A549 (cell line): ENCODE measurements at regions not wholly inside any gene's neighbourhood (a gene's known extent, or its start where the extent isn't known, plus 50 kb on each side); places are given as distances from the start of the nearest gene placed in this dataset.

Source experiments
- ATAC-seq, 2 experiments: fragments of 200-7000 bp in 1 of 2; fragments of >200 bp in 1 of 2; cut with Nextera tagmentation in 1 of 2; cut with Tn5 transposase in 1 of 2; 3 replicates each; pipeline versions ENCODE4 v1.8.0 to v1.9.1; 2018 to 2020; ENCODE audit warnings: mild to moderate bottlenecking in 1 of 2, moderate library complexity in 1 of 2
- CTCF ChIA-PET: fragments of 300-600 bp; sonication (Branson Sonifier 250); formaldehyde crosslinking; extraction: SDS; loops from one replicate; lab custom pipeline; 2021; ENCODE audit warnings: antibody characterized with exemption, inconsistent platforms; lab: Yijun Ruan, JAX
- POLR2A ChIA-PET: fragments of 350-600 bp; formaldehyde crosslinking; extraction: SDS; loops from one replicate; lab custom pipeline; 2021; ENCODE audit warnings: antibody characterized with exemption, inconsistent platforms; lab: Yijun Ruan, JAX
- DNase-seq, 2 experiments: peaks; one replicate each; pipeline versions ENCODE4 v3.0.0 to v3.0.0-alpha.2; 2011 to 2016; ENCODE audit warnings: low read depth in 1 of 2, low spot score in 1 of 2
- FAIRE-seq: peaks from 2 replicates; lab custom pipeline; 2011; peaks lifted over from hg19 to GRCh38; lab: Jason Lieb, UNC
- H3K27ac ChIP-seq, 2 experiments: fragments of >200 bp; sonication (Bioruptor Twin); formaldehyde crosslinking; 3 replicates each; pipeline ENCODE4 v1.5.1; 2016 to 2017
- H3K4me1 ChIP-seq: fragments of >200 bp; sonication (Bioruptor Twin); formaldehyde crosslinking; 3 replicates; pipeline ENCODE4 v1.6.1; 2016
- H3K4me2 ChIP-seq: fragments of >200 bp; sonication (Bioruptor Twin); formaldehyde crosslinking; 3 replicates; pipeline ENCODE4 v1.6.1; 2016
- H3K4me3 ChIP-seq: fragments of >200 bp; sonication (Bioruptor Twin); formaldehyde crosslinking; 3 replicates; pipeline ENCODE4 v1.5.1; 2016
- H3K9me3 ChIP-seq: fragments of >200 bp; sonication (Bioruptor Twin); formaldehyde crosslinking; 3 replicates; pipeline ENCODE4 v1.6.1; 2016
- BHLHE40 ChIP-seq: IDR thresholded peaks from 2 replicates; pipeline ENCODE4 v1.6.1; 2012; ENCODE audit warnings: low read depth, low read length, inconsistent platforms
- CBX8 ChIP-seq: fragments of 200-600 bp; sonication (generic); IDR thresholded peaks from 2 replicates; pipeline ENCODE4 v1.6.1; 2016
- CHD2 ChIP-seq: fragments of 150-350 bp; IDR thresholded peaks from 2 replicates; pipeline ENCODE4 v1.6.1; 2014; ENCODE audit warnings: low read length; ENCODE audit not compliant: partially characterized antibody
- EHF ChIP-seq: fragments of 250-450 bp; sonication (Bioruptor Pico); IDR thresholded peaks from 2 replicates; pipeline ENCODE4 v1.5.0; 2020; ENCODE audit warnings: mild to moderate bottlenecking
- FOSL2 ChIP-seq, 2 experiments: fragments of 450-650 bp in 1 of 2; fragments of >200 bp in 1 of 2; sonication (Bioruptor Twin) in 1 of 2; formaldehyde crosslinking; IDR thresholded peaks; 2 replicates each; pipeline versions ENCODE4 v1.5.0 to v1.6.1; 2016 to 2020; ENCODE audit warnings: mild to moderate bottlenecking in 1 of 2, moderate library complexity in 1 of 2
- FOXS1 ChIP-seq: fragments of 250-450 bp; sonication (Bioruptor Pico); IDR thresholded peaks from 2 replicates; pipeline ENCODE4 v1.5.0; 2020; ENCODE audit warnings: mild to moderate bottlenecking, moderate library complexity
- HDAC2 ChIP-seq: fragments of 200-600 bp; sonication (generic); IDR thresholded peaks from 2 replicates; pipeline ENCODE4 v1.6.1; 2016
- HES2 ChIP-seq: fragments of >200 bp; sonication (Bioruptor Twin); formaldehyde crosslinking; IDR thresholded peaks from 2 replicates; pipeline ENCODE4 v1.6.1; 2016
- HOXB13 ChIP-seq: fragments of 250-450 bp; sonication (Bioruptor Pico); IDR thresholded peaks from 2 replicates; pipeline ENCODE4 v1.5.0; 2020; ENCODE audit warnings: low read depth, mild to moderate bottlenecking, moderate library complexity
- HOXB5 ChIP-seq: fragments of 250-450 bp; sonication (Bioruptor Pico); IDR thresholded peaks from 2 replicates; pipeline ENCODE4 v1.5.0; 2020; ENCODE audit warnings: mild to moderate bottlenecking, moderate library complexity
- KDM5A ChIP-seq: fragments of 200-600 bp; sonication (generic); IDR thresholded peaks from 2 replicates; pipeline ENCODE4 v1.6.1; 2016; ENCODE audit warnings: antibody characterized with exemption, mild to moderate bottlenecking
- MAZ ChIP-seq: fragments of 150-350 bp; IDR thresholded peaks from 2 replicates; pipeline ENCODE4 v1.6.1; 2014; ENCODE audit warnings: antibody characterized with exemption, low read depth, low read length, borderline replicate concordance
- MYC ChIP-seq: IDR thresholded peaks from 2 replicates; pipeline ENCODE4 v1.6.1; 2012; ENCODE audit warnings: mild to moderate bottlenecking, inconsistent platforms, low read length, improper control_type of control experiment, borderline replicate concordance
- NPAS2 ChIP-seq: fragments of 250-450 bp; sonication (Bioruptor Pico); IDR thresholded peaks from 2 replicates; pipeline ENCODE4 v1.8.0; 2022; ENCODE audit warnings: mild to moderate bottlenecking, moderate library complexity, borderline replicate concordance
- NR3C1 ChIP-seq: fragments of >200 bp; sonication (Bioruptor Twin); formaldehyde crosslinking; IDR thresholded peaks from 3 replicates; pipeline ENCODE4 v1.6.1; 2017
- RCOR1 ChIP-seq: fragments of 150-350 bp; IDR thresholded peaks from 2 replicates; pipeline ENCODE4 v1.6.1; 2014; ENCODE audit warnings: antibody characterized with exemption, low read length, low read depth
- RNF2 ChIP-seq: fragments of 200-600 bp; sonication (generic); IDR thresholded peaks from 2 replicates; pipeline ENCODE4 v1.6.1; 2016; ENCODE audit warnings: low read depth, mild to moderate bottlenecking, antibody characterized with exemption, moderate library complexity, borderline replicate concordance
- SMC3 ChIP-seq: fragments of >200 bp; sonication (Bioruptor Twin); formaldehyde crosslinking; IDR thresholded peaks from 3 replicates; pipeline ENCODE4 v1.6.1; 2018; ENCODE audit warnings: inconsistent platforms
- SREBF2 ChIP-seq: fragments of 450-650 bp; IDR thresholded peaks from 2 replicates; pipeline ENCODE4 v1.6.1; 2014; ENCODE audit warnings: mild to moderate bottlenecking, moderate library complexity
- ZFP36 ChIP-seq: fragments of 450-650 bp; IDR thresholded peaks from 2 replicates; pipeline ENCODE4 v1.6.1; 2014; ENCODE audit warnings: borderline replicate concordance; ENCODE audit not compliant: partially characterized antibody
- ZNF302 ChIP-seq: fragments of 250-450 bp; sonication (Bioruptor Pico); IDR thresholded peaks from 2 replicates; pipeline ENCODE4 v1.9.0; 2021; ENCODE audit warnings: inconsistent platforms, mild to moderate bottlenecking, moderate library complexity
- WGBS: methylation state at CpG from one replicate; pipeline ENCODE4 v1.1.6; 2017; ENCODE audit errors: missing lambda C conversion rate; 5-methylcytosine and 5-hydroxymethylcytosine counted together
- TF ChIP-seq, protein P1 (sequence below): fragments of >200 bp; sonication (Bioruptor Twin); formaldehyde crosslinking; IDR thresholded peaks from 3 replicates; pipeline ENCODE4 v1.6.1; 2016
- TF ChIP-seq, protein P2 (sequence below): fragments of 200-600 bp; sonication (generic); IDR thresholded peaks from 2 replicates; pipeline ENCODE4 v1.6.1; 2016; ENCODE audit warnings: antibody characterized with exemption, mild to moderate bottlenecking, moderate library complexity

DNA sequence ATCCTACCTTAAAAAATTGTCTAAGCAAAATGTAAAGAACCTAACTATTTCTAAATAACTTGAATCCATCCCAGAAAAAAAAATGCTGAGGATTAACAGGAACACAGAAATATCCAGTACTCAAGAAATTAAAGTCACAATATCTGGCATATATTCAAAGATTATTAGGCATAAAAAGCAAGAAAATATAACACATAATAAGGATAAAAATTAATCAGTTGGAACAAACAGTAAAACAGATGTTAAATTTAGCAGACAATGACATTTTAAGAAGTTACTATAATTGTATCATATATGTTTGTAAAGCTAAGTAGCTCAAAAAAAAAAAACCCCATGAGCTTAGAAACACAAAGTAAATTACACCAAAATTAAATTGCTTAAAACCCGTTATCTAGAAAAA is 427.4 kb upstream of the GYPC start (continued):
- TF ChIP-seq HES2 (no peak), SREBF2 (no peak), HOXB5 (CRISPR knock-in tag) (no peak)

GRCh38 chr2:126238251-126238650 is 417.7 kb upstream of the GYPC start:
- POLR2A ChIA-PET, result no interaction called here
- no peak overlapping the region for H3K27ac ChIP-seq
- FAIRE-seq, result no peak
- TF ChIP-seq, protein P1, sequence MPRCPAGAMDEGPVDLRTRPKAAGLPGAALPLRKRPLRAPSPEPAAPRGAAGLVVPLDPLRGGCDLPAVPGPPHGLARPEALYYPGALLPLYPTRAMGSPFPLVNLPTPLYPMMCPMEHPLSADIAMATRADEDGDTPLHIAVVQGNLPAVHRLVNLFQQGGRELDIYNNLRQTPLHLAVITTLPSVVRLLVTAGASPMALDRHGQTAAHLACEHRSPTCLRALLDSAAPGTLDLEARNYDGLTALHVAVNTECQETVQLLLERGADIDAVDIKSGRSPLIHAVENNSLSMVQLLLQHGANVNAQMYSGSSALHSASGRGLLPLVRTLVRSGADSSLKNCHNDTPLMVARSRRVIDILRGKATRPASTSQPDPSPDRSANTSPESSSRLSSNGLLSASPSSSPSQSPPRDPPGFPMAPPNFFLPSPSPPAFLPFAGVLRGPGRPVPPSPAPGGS, result no peak
- no peak for TF ChIP-seq ZFP36
- no peak for TF ChIP-seq BHLHE40
- TF ChIP-seq NR3C1, result no peak
- no peak for TF ChIP-seq EHF (CRISPR knock-in tag)
- no peak for TF ChIP-seq FOXS1 (CRISPR knock-in tag)
- TF ChIP-seq CHD2, result no peak
- no peak for TF ChIP-seq ZNF302 (CRISPR knock-in tag)
- TF ChIP-seq CBX8, result no peak
- TF ChIP-seq, protein P2, sequence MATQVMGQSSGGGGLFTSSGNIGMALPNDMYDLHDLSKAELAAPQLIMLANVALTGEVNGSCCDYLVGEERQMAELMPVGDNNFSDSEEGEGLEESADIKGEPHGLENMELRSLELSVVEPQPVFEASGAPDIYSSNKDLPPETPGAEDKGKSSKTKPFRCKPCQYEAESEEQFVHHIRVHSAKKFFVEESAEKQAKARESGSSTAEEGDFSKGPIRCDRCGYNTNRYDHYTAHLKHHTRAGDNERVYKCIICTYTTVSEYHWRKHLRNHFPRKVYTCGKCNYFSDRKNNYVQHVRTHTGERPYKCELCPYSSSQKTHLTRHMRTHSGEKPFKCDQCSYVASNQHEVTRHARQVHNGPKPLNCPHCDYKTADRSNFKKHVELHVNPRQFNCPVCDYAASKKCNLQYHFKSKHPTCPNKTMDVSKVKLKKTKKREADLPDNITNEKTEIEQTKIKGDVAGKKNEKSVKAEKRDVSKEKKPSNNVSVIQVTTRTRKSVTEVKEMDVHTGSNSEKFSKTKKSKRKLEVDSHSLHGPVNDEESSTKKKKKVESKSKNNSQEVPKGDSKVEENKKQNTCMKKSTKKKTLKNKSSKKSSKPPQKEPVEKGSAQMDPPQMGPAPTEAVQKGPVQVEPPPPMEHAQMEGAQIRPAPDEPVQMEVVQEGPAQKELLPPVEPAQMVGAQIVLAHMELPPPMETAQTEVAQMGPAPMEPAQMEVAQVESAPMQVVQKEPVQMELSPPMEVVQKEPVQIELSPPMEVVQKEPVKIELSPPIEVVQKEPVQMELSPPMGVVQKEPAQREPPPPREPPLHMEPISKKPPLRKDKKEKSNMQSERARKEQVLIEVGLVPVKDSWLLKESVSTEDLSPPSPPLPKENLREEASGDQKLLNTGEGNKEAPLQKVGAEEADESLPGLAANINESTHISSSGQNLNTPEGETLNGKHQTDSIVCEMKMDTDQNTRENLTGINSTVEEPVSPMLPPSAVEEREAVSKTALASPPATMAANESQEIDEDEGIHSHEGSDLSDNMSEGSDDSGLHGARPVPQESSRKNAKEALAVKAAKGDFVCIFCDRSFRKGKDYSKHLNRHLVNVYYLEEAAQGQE, result no peak
- TF ChIP-seq KDM5A, result no peak
- TF ChIP-seq RCOR1, result no peak
- no peak for TF ChIP-seq HDAC2
- no peak for TF ChIP-seq MYC
- no peak for TF ChIP-seq SMC3
- H3K4me1 ChIP-seq, result no peaks in the 10 kb centered on the region
- no peak overlapping the region for H3K4me2 ChIP-seq
- DNase-seq, result no peak
- ATAC-seq, result no peak
- H3K9me3 ChIP-seq, result no peaks in the 10 kb centered on the region
- no peak overlapping the region for H3K4me3 ChIP-seq
- CTCF ChIA-PET, result no interaction called here
- 46% methylated on average over 4 of the region's 5 CpGs for WGBS

DNA sequence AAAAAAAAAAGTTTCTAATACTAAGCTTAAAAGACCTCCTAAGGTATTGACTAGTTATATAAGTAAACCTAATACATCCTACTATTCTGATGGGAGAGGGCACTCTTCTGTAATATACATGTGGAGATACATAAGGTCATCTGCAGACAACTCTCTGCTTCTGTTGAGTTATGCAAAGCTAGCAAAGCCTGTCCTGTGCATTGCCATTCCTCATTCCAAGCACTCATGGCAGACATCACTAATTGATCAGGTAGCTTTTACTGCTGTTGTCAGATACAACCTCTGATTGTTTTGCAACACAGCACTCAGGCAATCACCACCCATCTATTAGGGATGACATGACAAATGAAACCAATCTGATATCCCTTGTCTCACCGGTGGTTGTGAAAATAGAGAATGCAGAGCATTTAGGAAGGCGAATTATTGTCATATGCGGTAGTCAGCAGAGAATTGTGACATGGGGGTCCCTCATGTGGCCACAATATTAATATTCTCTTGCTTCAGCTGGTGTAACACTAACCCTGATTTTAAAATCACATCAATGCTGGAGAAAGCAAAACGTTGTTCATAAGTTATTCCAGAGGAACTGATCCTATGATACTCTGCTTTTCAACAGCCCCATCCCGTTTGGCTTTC is 416.5 kb upstream of the GYPC start:
- Histone ChIP-seq H3K4me3 (no peak overlapping the region), H3K4me2 (no peak overlapping the region), H3K4me1 (no peaks in the 10 kb centered on the region), H3K27ac (no peak overlapping the region), H3K9me3 (no peaks in the 10 kb centered on the region)
- CTCF ChIA-PET, result no interaction called here
- POLR2A ChIA-PET, result no interaction called here
- TF ChIP-seq HOXB13, result no peak
- no peak for TF ChIP-seq NPAS2 (CRISPR knock-in tag)
- TF ChIP-seq CHD2, result no peak
- TF ChIP-seq, protein P1, result no peak
- TF ChIP-seq FOSL2 (IDR thresholded peaks at IDR 0.05), result no peak
- no peak for TF ChIP-seq FOSL2 (CRISPR knock-in tag; IDR thresholded peaks at IDR 0.05)
- TF ChIP-seq HES2, result no peak
- TF ChIP-seq RNF2, result no peak
- no peak for TF ChIP-seq MAZ
- no peak for FAIRE-seq
- 16% methylated on average over 5 of the region's 5 CpGs for WGBS
- no peak for DNase-seq
- ATAC-seq, result no peak
